ENCODE measurements at regions not wholly inside any gene's neighbourhood (a gene's known extent, or its start where the extent isn't known, plus 50 kb on each side); places are given as distances from the start of the nearest gene placed in this dataset.

GRCh38 chr12:18868717-18869116, 130.8 kb downstream of the CAPZA3 start:
- 13% methylated on average over 2 of the region's 2 CpGs for WGBS (ENCODE audit: missing lambda C conversion rate)
- Histone ChIP-seq H3K4me2 (no peak overlapping the region), H3K4me1 (no peaks in the 10 kb centered on the region), H3K4me3 (no peak overlapping the region), H3K9me3 (no peaks in the 10 kb centered on the region), H3K27ac (no peak overlapping the region)
- no peak for TF ChIP-seq HDAC2 (IDR thresholded peaks at IDR 0.05)
- TF ChIP-seq CHD2 (IDR thresholded peaks at IDR 0.05; ENCODE audit: low read length, partially characterized antibody): no peak
- no peak for TF ChIP-seq SREBF2 (IDR thresholded peaks at IDR 0.05)
- TF ChIP-seq EP300 (IDR thresholded peaks at IDR 0.05): no peak
- no peak for TF ChIP-seq CEBPB (IDR thresholded peaks at IDR 0.05)
- no peak for TF ChIP-seq CBX8 (IDR thresholded peaks at IDR 0.05)
- TF ChIP-seq, protein P1, sequence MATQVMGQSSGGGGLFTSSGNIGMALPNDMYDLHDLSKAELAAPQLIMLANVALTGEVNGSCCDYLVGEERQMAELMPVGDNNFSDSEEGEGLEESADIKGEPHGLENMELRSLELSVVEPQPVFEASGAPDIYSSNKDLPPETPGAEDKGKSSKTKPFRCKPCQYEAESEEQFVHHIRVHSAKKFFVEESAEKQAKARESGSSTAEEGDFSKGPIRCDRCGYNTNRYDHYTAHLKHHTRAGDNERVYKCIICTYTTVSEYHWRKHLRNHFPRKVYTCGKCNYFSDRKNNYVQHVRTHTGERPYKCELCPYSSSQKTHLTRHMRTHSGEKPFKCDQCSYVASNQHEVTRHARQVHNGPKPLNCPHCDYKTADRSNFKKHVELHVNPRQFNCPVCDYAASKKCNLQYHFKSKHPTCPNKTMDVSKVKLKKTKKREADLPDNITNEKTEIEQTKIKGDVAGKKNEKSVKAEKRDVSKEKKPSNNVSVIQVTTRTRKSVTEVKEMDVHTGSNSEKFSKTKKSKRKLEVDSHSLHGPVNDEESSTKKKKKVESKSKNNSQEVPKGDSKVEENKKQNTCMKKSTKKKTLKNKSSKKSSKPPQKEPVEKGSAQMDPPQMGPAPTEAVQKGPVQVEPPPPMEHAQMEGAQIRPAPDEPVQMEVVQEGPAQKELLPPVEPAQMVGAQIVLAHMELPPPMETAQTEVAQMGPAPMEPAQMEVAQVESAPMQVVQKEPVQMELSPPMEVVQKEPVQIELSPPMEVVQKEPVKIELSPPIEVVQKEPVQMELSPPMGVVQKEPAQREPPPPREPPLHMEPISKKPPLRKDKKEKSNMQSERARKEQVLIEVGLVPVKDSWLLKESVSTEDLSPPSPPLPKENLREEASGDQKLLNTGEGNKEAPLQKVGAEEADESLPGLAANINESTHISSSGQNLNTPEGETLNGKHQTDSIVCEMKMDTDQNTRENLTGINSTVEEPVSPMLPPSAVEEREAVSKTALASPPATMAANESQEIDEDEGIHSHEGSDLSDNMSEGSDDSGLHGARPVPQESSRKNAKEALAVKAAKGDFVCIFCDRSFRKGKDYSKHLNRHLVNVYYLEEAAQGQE (IDR thresholded peaks at IDR 0.05): no peak
- no peak for TF ChIP-seq PHF8 (IDR thresholded peaks at IDR 0.05; ENCODE audit: borderline replicate concordance, low read depth)
- TF ChIP-seq RCOR1 (IDR thresholded peaks at IDR 0.05; ENCODE audit: low read depth, low read length): no peak
- no peak for TF ChIP-seq MAFK (IDR thresholded peaks at IDR 0.05; ENCODE audit: partially characterized antibody)
- TF ChIP-seq FOXS1 (CRISPR knock-in tag; IDR thresholded peaks at IDR 0.05): no peak
- no peak for TF ChIP-seq JUN (IDR thresholded peaks at IDR 0.05)
- TF ChIP-seq PBX3 (IDR thresholded peaks at IDR 0.05): no peak
- no peak for TF ChIP-seq BHLHE40 (IDR thresholded peaks at IDR 0.05; ENCODE audit: low read depth, low read length)
- no peak for TF ChIP-seq HOXA7 (CRISPR knock-in tag; IDR thresholded peaks at IDR 0.05)
- TF ChIP-seq ZFP36 (IDR thresholded peaks at IDR 0.05; ENCODE audit: borderline replicate concordance, partially characterized antibody): no peak
- TF ChIP-seq HEYL (CRISPR knock-in tag; IDR thresholded peaks at IDR 0.05): no peak
- TF ChIP-seq, protein P2, sequence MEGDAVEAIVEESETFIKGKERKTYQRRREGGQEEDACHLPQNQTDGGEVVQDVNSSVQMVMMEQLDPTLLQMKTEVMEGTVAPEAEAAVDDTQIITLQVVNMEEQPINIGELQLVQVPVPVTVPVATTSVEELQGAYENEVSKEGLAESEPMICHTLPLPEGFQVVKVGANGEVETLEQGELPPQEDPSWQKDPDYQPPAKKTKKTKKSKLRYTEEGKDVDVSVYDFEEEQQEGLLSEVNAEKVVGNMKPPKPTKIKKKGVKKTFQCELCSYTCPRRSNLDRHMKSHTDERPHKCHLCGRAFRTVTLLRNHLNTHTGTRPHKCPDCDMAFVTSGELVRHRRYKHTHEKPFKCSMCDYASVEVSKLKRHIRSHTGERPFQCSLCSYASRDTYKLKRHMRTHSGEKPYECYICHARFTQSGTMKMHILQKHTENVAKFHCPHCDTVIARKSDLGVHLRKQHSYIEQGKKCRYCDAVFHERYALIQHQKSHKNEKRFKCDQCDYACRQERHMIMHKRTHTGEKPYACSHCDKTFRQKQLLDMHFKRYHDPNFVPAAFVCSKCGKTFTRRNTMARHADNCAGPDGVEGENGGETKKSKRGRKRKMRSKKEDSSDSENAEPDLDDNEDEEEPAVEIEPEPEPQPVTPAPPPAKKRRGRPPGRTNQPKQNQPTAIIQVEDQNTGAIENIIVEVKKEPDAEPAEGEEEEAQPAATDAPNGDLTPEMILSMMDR (IDR thresholded peaks at IDR 0.05): no peak
- no peak for TF ChIP-seq FOSL2 (IDR thresholded peaks at IDR 0.05)
- TF ChIP-seq FOSL2 (CRISPR knock-in tag; IDR thresholded peaks at IDR 0.05): no peak
- ChIA-PET POLR2A (no interaction called here), CTCF (no interaction called here)
- no peak for DNase-seq (ENCODE audit: low read depth in 1 of 2, low spot score in 1 of 2)
- no peak for ATAC-seq
- FAIRE-seq: no peak

- H3K27ac ChIP-seq: no peak overlapping the region
- 88% methylated on average over 2 of the region's 2 CpGs for WGBS (ENCODE audit: missing lambda C conversion rate)
- H3K4me2 ChIP-seq: no peak overlapping the region
- POLR2A ChIA-PET: no interaction called here
- no peaks in the 10 kb centered on the region for H3K4me1 ChIP-seq
- H3K9me3 ChIP-seq: no peaks in the 10 kb centered on the region
- no peak overlapping the region for H3K4me3 ChIP-seq
- CTCF ChIA-PET: no interaction called here
- DNase-seq (ENCODE audit: low read depth in 1 of 2, low spot score in 1 of 2) (no peak), FAIRE-seq (no peak), ATAC-seq (no peak)
- TF ChIP-seq RFX5 (IDR thresholded peaks at IDR 0.05) (no peak), CHD2 (IDR thresholded peaks at IDR 0.05; ENCODE audit: low read length, partially characterized antibody) (no peak), HMGXB4 (CRISPR knock-in tag; IDR thresholded peaks at IDR 0.05; ENCODE audit: borderline replicate concordance) (no peak), MAZ (IDR thresholded peaks at IDR 0.05; ENCODE audit: borderline replicate concordance, low read depth, low read length) (no peak), GATA3 (IDR thresholded peaks at IDR 0.05; ENCODE audit: borderline replicate concordance) (no peak), JUNB (IDR thresholded peaks at IDR 0.05) (no peak), EP300 (IDR thresholded peaks at IDR 0.05) (no peak), FOSB (CRISPR knock-in tag; IDR thresholded peaks at IDR 0.05) (no peak), HOXB5 (CRISPR knock-in tag; IDR thresholded peaks at IDR 0.05) (no peak), KDM1A (IDR thresholded peaks at IDR 0.05; ENCODE audit: low read depth) (no peak), USF2 (IDR thresholded peaks at IDR 0.05) (no peak), NPAS2 (CRISPR knock-in tag; IDR thresholded peaks at IDR 0.05; ENCODE audit: borderline replicate concordance) (no peak), EHMT2 (IDR thresholded peaks at IDR 0.05; ENCODE audit: low read depth) (no peak), SREBF2 (IDR thresholded peaks at IDR 0.05) (no peak)
- TF ChIP-seq, protein P3, sequence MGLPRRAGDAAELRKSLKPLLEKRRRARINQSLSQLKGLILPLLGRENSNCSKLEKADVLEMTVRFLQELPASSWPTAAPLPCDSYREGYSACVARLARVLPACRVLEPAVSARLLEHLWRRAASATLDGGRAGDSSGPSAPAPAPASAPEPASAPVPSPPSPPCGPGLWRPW (IDR thresholded peaks at IDR 0.05): no peak
These were observed 134.9 kb downstream of the CAPZA3 start for GRCh38 chr12:18872770-18873169.

Data from A549 (cell line).